Body of pancreas (tissue), 4 donors: ENCODE measurements at regions not wholly inside any gene's neighbourhood (a gene's known extent, or its start where the extent isn't known, plus 50 kb on each side); places are given as distances from the start of the nearest gene placed in this dataset.

ENCODE experiments used
- ATAC-seq: fragments of 150-250 bp; one replicate; pipeline ENCODE4 v1.9.1; 2016
- DNase-seq, 4 donors: peaks; one replicate each; pipeline ENCODE4 v3.0.0-alpha.2; 2019
- H3K27ac ChIP-seq, 4 donors: fragments of 200-600 bp; sonication (generic); 1 replicate in 3 of 4; 2 replicates in 1 of 4; pipeline versions ENCODE4 v1.5.1 to v1.6.1; 2016 to 2019; ENCODE audit warnings: mild to moderate bottlenecking in 1 of 4, mixed read lengths in 1 of 4, moderate library complexity in 1 of 4
- H3K27me3 ChIP-seq, 2 donors: fragments of 200-600 bp; sonication (generic); one replicate each; pipeline ENCODE4 v1.6.0; 2016; ENCODE audit warnings: mild to moderate bottlenecking in 1 of 2
- H3K36me3 ChIP-seq, 2 donors: fragments of 200-600 bp; sonication (generic); replicated peaks in 1 of 2; 2 replicates each; pipeline ENCODE4 v1.5.1; 2016; ENCODE audit warnings: low read depth in 2 of 2; ENCODE audit not compliant: insufficient read depth in 1 of 2
- H3K4me1 ChIP-seq: fragments of 200-600 bp; sonication (generic); one replicate; pipeline ENCODE4 v1.6.0; 2016
- H3K4me3 ChIP-seq, 2 donors: fragments of 200-600 bp; sonication (generic); 1 replicate in 1 of 2; 2 replicates in 1 of 2; pipeline ENCODE4 v1.5.1; 2016 to 2019
- H3K9me3 ChIP-seq, 3 donors: fragments of 200-600 bp; sonication (generic); 1 replicate in 2 of 3; 2 replicates in 1 of 3; pipeline ENCODE4 v1.5.1; 2016
- POLR2A ChIP-seq, 3 donors: fragments of 450-650 bp; IDR thresholded peaks; one replicate each; pipeline ENCODE4 v1.6.1; 2016; ENCODE audit warnings: antibody characterized with exemption in 3 of 3, mild to moderate bottlenecking in 2 of 3
- WGBS, 2 donors: methylation state at CpG; one replicate each; pipeline ENCODE4 v1.1.5; 2017; 5-methylcytosine and 5-hydroxymethylcytosine counted together
- intact Hi-C: fragments of 100-400 bp; cut with DNase I; formaldehyde crosslinking; loops from one replicate; pipeline ENCODE4 v1.15.1; 2023
- TF ChIP-seq, protein P1 (sequence below), 7 experiments: fragments of 450-650 bp in 4 of 7; fragments of 200-600 bp in 3 of 7; sonication (generic) in 3 of 7; IDR thresholded peaks; one replicate each; pipeline ENCODE4 v1.5.1; 2016 to 2019; ENCODE audit warnings: antibody characterized with exemption in 7 of 7

DNA sequence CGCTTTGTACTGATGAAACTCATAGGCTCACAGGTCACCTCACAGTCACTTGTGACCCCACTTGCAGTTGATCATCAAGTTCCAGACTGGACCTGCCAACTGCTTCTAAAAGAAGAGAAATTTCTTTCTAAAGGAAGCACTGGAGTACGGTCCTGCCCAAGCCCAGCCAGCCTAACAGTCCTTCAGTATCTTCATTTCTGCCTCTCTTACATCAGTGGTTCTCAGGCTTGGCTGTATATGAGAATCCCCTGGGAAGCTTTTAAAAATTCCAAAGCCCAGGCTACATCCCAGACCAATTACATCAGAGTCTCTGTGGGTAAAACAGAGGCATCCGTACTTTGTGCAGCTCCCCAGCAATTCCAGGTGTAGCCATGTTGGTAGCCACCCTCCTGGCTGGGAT, 282.1 kb downstream of the NFIB start:
- Histone ChIP-seq H3K4me1 (peaks cover 14% of the 10 kb centered on the region), H3K4me3 (no peak overlapping the region), H3K9me3 (no peaks in the 10 kb centered on the region), H3K27me3 (no peaks in the 10 kb centered on the region), H3K27ac (no peak overlapping the region), H3K36me3 (no peaks in the 10 kb centered on the region)
- TF ChIP-seq, protein P1, sequence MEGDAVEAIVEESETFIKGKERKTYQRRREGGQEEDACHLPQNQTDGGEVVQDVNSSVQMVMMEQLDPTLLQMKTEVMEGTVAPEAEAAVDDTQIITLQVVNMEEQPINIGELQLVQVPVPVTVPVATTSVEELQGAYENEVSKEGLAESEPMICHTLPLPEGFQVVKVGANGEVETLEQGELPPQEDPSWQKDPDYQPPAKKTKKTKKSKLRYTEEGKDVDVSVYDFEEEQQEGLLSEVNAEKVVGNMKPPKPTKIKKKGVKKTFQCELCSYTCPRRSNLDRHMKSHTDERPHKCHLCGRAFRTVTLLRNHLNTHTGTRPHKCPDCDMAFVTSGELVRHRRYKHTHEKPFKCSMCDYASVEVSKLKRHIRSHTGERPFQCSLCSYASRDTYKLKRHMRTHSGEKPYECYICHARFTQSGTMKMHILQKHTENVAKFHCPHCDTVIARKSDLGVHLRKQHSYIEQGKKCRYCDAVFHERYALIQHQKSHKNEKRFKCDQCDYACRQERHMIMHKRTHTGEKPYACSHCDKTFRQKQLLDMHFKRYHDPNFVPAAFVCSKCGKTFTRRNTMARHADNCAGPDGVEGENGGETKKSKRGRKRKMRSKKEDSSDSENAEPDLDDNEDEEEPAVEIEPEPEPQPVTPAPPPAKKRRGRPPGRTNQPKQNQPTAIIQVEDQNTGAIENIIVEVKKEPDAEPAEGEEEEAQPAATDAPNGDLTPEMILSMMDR (IDR thresholded peaks at IDR 0.05) = no peak
- no peak for TF ChIP-seq POLR2A (IDR thresholded peaks at IDR 0.05)
- intact Hi-C loops = no loop called here
- 91 to 93% methylated on average over 3 of the region's 3 CpGs for WGBS, 2 donors
- no peak for ATAC-seq
- no peak for DNase-seq

DNA sequence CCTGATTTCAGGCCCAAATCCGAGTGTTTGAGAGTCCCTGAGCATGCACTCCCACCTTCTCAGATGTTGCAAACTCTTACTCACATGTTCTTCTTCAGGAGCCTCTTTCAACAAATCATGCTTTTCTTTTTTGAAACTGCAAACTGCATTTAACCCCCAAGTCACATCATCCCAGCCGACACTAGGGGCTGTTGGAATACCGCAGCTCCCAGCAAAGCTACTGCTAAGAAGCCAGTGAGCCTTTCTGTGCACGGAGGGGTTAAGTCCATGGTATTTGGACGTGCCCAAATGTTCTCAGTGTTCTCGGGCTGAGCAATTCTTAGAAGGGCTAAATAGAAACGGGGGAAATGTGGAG, 282.9 kb downstream of the NFIB start:
- H3K36me3 ChIP-seq = no peaks in the 10 kb centered on the region
- WGBS, 2 donors = 70 to 73% methylated on average over 7 of the region's 7 CpGs
- H3K27ac ChIP-seq = peak overlapping the region in 1 of 4 donors; percentile 70
- H3K4me1 ChIP-seq = peaks cover 17% of the 10 kb centered on the region
- no peaks in the 10 kb centered on the region for H3K9me3 ChIP-seq
- DNase-seq (no peak), ATAC-seq (no peak)
- no peaks in the 10 kb centered on the region for H3K27me3 ChIP-seq
- TF ChIP-seq, protein P1 (IDR thresholded peaks at IDR 0.05) = no peak
- no peak overlapping the region for H3K4me3 ChIP-seq
- intact Hi-C loops = no loop called here

DNA sequence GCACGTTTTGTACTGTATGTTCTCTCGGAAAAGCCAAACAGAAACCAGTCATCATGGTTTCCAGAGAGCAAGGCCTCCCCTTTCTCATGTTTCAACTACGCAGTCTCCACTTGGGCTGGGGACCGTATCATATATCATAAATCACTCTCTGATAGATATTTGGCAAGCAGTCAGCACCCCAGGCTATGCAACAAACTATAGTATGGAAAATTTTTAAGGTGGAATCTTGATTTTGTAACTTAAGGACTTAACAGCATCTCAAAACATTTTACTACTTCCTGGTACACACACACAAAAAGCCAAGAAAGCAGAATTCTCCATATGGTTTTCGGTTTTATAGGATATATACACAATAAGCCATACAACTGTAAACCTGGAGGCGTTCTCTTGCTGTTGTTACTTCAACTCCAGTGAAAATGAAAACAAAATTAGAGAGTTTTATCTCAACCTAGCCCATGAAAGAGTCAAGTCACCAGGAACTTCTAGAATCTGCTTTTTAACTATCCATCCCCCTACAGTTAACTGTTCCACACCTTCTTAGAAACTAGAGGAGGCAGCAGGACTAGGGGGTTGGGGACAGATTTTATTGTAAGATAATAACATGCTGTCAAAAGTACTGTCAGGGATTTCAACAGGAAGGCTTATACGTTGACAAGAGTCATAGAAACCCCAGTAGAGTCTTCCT, 283.4 kb downstream of the NFIB start:
- no peaks in the 10 kb centered on the region for H3K9me3 ChIP-seq
- no peaks in the 10 kb centered on the region for H3K27me3 ChIP-seq
- H3K36me3 ChIP-seq = no peaks in the 10 kb centered on the region
- peak; percentile 50 for ATAC-seq
- 30 to 43% methylated on average over 7 of the region's 7 CpGs for WGBS, 2 donors
- peak in 2 of 4 donors; percentile 23 to 54 for DNase-seq
- peaks cover 17% of the 10 kb centered on the region for H3K4me1 ChIP-seq
- peak overlapping the region in 2 of 4 donors; percentile 28 to 70 for H3K27ac ChIP-seq
- TF ChIP-seq POLR2A (IDR thresholded peaks at IDR 0.05) = no peak
- TF ChIP-seq, protein P1 (IDR thresholded peaks at IDR 0.05) = no peak
- H3K4me3 ChIP-seq = no peak overlapping the region
- intact Hi-C loops = no loop called here

DNA sequence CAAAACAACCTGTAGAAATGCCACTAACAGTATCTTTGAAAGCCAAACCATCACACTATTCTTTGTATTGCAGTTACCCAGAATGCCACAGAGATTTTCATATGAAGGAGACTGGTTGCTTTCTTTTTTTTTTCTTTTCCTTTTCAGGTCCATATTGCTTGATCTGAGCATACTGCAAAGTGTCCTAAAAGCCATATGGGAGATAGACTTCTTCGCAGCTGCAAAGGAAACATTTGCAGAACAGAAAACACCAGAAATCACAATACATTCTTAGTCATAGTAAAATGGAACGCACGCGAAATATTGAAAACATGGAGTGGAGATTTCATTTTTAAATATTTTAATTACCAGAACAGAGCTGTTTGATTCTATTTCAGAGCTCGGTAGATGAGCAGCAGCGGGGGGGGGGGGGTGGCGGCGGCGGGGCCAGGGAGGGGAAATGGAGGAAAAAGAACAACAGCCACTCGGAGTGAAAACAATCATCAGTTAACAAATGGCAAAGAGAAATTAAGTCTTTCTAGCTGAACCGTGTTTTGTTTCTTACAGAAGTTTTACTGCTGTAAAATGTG, 284.1 kb downstream of the NFIB start:
- DNase-seq (no peak), ATAC-seq (no peak)
- no peaks in the 10 kb centered on the region for H3K9me3 ChIP-seq
- H3K27me3 ChIP-seq = no peaks in the 10 kb centered on the region
- TF ChIP-seq POLR2A (IDR thresholded peaks at IDR 0.05) = no peak
- TF ChIP-seq, protein P1 (IDR thresholded peaks at IDR 0.05) = no peak
- intact Hi-C loops = no loop called here
- peaks cover 17% of the 10 kb centered on the region for H3K4me1 ChIP-seq
- no peak overlapping the region for H3K4me3 ChIP-seq
- 23 to 48% methylated on average over 11 of the region's 11 CpGs for WGBS, 2 donors
- H3K36me3 ChIP-seq = no peaks in the 10 kb centered on the region
- H3K27ac ChIP-seq = peak overlapping the region in 2 of 4 donors; percentile 28 to 70
